IPS DF 19.7 (cell line): ENCODE measurements at regions not wholly inside any gene's neighbourhood (a gene's known extent, or its start where the extent isn't known, plus 50 kb on each side); places are given as distances from the start of the nearest gene placed in this dataset.
"Not testable (repeated sequence)": the region's sequence is repeated elsewhere in the genome, so short reads cannot be mapped to it uniquely, and the experiment has no call there.

Experiments used
- DNase-seq: peaks from one replicate; pipeline ENCODE4 v3.0.0-alpha.2; 2013; ENCODE audit warnings: low read depth, low spot score

- DNase-seq, result no peak
These were observed 504.1 kb downstream of the NTRK3 start for GRCh38 chr15:87752250-87752951.

- DNase-seq, result no peak
These were observed 508.1 kb downstream of the NTRK3 start for GRCh38 chr15:87748483-87748882.

GRCh38 chr15:87747087-87747486 is 509.5 kb downstream of the NTRK3 start:
- DNase-seq, result no peak

GRCh38 chr15:87746333-87746732 is 510.2 kb downstream of the NTRK3 start:
- no peak for DNase-seq

GRCh38 chr15:87744815-87745214 is 511.7 kb downstream of the NTRK3 start:
- no peak for DNase-seq

DNA sequence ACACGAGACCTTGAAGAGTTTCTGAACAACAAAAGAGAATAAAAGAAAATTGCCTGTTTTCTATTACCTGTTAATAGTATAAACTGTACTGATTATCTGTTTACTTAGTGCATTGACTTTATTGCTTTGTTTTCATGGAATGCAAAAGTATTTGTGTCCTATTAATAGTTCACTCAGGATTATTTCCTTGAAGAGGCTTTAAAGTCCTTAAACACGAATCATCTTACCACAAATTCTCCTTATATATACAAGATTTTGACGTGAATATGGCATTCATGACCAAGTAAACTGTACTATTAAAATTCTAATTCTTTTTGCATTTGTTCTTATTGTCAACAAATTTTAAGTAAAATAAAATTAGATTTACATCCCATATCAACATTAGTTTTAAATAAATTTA is 513.0 kb downstream of the NTRK3 start:
- DNase-seq, result no peak

DNA sequence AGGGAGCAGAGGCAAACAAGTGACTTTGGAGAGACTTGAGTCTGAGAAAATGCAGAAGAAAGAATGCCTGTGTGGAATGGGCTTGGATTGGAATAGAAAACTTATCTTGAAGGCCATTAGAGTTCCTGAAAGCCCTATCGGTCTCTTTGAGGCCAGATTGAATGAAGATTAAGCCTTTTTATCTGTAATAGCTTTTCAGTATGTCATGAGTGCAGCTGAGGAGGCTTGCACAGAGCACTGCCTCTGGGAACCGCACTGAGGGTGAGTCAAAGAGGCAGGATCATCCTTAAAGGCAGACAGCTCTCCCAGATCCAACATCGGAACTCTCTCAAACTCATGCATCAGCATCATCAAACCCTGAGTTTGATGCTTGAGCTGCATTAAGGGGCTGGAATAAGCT is 515.2 kb downstream of the NTRK3 start:
- DNase-seq, result no peak

- no peak for DNase-seq
These were observed 515.7 kb downstream of the NTRK3 start for GRCh38 chr15:87740655-87741344.

- DNase-seq, result no peak
These were observed 516.7 kb downstream of the NTRK3 start for GRCh38 chr15:87739866-87740265.

- DNase-seq, result no peak
These were observed 517.5 kb downstream of the NTRK3 start for GRCh38 chr15:87739081-87739480.

GRCh38 chr15:87737460-87737859 is 519.1 kb downstream of the NTRK3 start:
- DNase-seq, result not testable (repeated sequence)

DNA sequence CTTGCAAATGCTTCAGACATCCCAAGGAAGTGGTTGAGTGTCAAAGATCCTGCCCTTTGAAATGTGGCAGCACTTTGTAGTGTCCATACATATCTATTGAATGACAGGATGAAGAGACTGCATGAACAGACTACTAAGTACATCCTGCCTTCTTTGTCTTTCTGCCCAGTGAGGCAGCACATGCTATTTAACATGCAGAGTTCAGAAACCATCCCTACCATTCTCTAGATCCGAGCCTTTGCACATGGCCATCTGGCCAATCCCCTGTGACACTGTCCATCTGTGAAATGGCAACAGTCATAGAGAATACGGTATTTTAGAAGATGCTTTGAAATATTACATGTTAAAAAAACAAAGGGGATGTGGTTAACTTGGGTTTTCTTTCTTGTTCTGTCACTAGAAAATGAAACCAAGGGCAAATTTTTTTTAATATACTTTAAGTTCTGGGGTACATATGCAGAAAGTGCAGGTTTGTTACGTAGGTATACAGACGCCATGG is 519.6 kb downstream of the NTRK3 start:
- DNase-seq, result no peak

DNA sequence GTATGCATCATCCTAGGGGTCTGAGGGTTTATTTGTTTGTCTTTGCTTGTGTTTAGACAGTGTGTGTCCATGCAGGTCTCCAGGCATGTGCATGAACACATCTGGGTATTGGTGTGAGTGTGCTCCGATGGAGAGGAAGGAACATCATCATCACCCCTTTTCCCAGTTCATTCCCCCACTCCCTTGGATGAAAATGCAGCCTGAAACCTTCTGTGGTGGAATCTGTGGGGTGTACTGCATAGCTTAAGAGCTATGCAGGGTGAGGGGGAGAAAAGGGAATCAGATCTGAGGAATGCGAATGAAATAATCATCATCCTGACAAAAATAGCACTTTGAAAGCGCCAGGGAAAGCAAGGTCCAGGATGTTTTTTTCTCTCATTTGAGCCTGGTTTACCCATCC is 520.1 kb downstream of the NTRK3 start:
- no peak for DNase-seq

- DNase-seq, result no peak
These were observed 521.0 kb downstream of the NTRK3 start for GRCh38 chr15:87735522-87735921.

- DNase-seq, result no peak
These were observed 521.8 kb downstream of the NTRK3 start for GRCh38 chr15:87734571-87735373.

GRCh38 chr15:87733977-87734376 is 522.6 kb downstream of the NTRK3 start:
- no peak for DNase-seq

DNA sequence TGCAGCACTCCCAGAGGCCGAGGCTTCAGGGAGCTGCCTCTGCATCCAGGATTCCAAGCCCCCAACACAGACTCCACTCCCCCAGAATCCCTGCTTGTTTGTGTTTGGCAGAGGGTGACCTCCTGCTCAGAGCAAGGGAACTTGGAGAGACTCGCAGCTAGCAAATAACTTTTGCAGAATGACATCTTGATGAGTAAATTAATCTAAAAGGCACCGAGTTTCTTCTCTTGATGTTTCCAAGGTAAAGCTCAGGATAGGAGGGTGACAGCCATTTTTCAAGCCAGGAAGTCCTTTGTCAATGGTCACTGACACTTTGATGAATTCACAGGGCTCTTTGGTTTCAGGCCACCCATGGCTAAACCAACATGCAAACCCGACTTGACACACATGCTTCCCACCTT is 523.0 kb downstream of the NTRK3 start:
- no peak for DNase-seq

DNA sequence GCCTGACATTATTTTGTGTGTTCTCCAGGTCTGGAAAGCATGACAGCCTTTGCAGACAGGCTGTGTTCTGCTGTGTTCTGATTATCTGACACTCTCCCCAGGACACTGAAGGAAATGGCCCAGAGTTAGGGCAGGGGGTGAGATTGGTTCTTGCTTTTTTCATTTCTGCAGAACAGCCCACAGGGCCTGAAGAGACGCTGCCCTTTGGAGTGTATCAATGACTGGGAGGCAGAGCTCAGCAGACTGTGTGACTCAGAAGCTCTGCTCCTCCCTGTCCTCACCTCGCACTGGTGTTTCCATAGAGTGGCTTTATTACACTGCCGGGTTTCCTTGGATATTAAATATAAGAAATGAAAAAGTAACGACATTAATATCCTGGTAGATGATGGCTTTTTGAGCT is 523.6 kb downstream of the NTRK3 start:
- no peak for DNase-seq

GRCh38 chr15:87731630-87732029 is 524.9 kb downstream of the NTRK3 start:
- DNase-seq, result no peak

- no peak for DNase-seq
These were observed 525.8 kb downstream of the NTRK3 start for GRCh38 chr15:87730706-87731105.

- no peak for DNase-seq
These were observed 527.5 kb downstream of the NTRK3 start for GRCh38 chr15:87728998-87729397.

DNA sequence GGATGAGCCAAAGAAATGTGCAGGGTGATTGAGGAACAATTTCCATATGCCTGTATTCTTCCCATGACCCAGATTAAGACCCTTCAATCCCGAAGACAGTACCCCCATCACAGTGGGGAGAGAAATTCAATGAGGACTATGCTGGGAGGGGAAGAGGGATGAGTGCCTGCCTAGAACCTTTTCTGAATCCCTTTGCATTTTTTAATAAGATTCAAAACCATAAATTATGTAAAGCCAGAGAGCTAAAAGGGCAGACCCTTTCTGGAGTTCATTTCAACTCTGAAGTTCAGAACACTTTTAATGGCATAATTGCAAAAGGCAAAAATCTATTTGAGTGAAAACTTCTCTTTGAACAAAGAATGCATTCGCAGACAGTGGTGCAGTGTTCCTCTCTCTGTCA is 529.5 kb downstream of the NTRK3 start:
- DNase-seq, result no peak
